Lower lobe of right lung (tissue), 2 donors: ENCODE measurements at regions not wholly inside any gene's neighbourhood (a gene's known extent, or its start where the extent isn't known, plus 50 kb on each side); places are given as distances from the start of the nearest gene placed in this dataset.
A peak's percentile ranks its signal among the peaks of the same experiment; 100 is the strongest.

ENCODE experiments used
- ATAC-seq, 2 donors: fragments of 200-7000 bp; cut with Tn5 transposase; one replicate each; pipeline ENCODE4 v1.9.1; 2020 to 2022; ENCODE audit warnings: mild to moderate bottlenecking in 2 of 2, moderate library complexity in 2 of 2
- DNase-seq: peaks from one replicate; pipeline ENCODE4 v3.0.0-alpha.2; 2020
- H3K27ac ChIP-seq: fragments of 200-600 bp; one replicate; pipeline ENCODE4 v1.8.0; 2022
- H3K27me3 ChIP-seq: fragments of 200-600 bp; one replicate; pipeline ENCODE4 v1.8.0; 2022; ENCODE audit warnings: low read depth
- H3K36me3 ChIP-seq: fragments of 200-600 bp; one replicate; pipeline ENCODE4 v1.8.0; 2022; ENCODE audit warnings: mild to moderate bottlenecking
- H3K4me1 ChIP-seq: fragments of 200-600 bp; one replicate; pipeline ENCODE4 v1.8.0; 2022
- H3K4me3 ChIP-seq: fragments of 200-600 bp; one replicate; pipeline ENCODE4 v1.8.0; 2022; ENCODE audit warnings: mild to moderate bottlenecking
- H3K9me3 ChIP-seq: fragments of 200-600 bp; one replicate; pipeline ENCODE4 v1.8.0; 2022
- intact Hi-C: fragments of 100-400 bp; cut with DNase I; formaldehyde crosslinking; loops from one replicate; pipeline ENCODE4 v1.11.0; 2022
- TF ChIP-seq, protein P1 (sequence below): fragments of 200-600 bp; IDR thresholded peaks from one replicate; pipeline ENCODE4 v1.8.0; 2022; ENCODE audit warnings: antibody characterized with exemption, mild to moderate bottlenecking
- donor health status: DM: no; HTN: yes; CAD: no; lungs with severe emphysema.

DNA sequence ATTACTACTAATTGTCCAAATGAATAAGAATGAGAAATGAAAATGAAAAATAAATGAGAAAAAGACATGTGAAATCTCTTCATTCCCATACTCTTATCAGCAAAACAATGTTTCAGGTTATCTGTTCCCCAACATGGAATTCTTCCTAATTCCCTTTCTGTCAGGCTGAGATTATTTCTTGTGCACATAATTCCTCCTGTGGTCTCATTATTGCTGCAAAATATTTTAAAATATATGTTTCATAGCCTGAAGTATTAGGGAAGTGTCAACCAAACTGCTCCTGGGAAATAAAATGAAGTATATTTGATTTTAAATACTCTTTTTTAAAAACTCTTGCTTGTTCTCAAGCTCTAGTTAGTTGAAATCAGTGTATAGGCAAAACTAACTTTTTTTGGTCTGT is 314.9 kb downstream of the USP25 start:
- DNase-seq (no peak), ATAC-seq (no peak)
- TF ChIP-seq, protein P1, sequence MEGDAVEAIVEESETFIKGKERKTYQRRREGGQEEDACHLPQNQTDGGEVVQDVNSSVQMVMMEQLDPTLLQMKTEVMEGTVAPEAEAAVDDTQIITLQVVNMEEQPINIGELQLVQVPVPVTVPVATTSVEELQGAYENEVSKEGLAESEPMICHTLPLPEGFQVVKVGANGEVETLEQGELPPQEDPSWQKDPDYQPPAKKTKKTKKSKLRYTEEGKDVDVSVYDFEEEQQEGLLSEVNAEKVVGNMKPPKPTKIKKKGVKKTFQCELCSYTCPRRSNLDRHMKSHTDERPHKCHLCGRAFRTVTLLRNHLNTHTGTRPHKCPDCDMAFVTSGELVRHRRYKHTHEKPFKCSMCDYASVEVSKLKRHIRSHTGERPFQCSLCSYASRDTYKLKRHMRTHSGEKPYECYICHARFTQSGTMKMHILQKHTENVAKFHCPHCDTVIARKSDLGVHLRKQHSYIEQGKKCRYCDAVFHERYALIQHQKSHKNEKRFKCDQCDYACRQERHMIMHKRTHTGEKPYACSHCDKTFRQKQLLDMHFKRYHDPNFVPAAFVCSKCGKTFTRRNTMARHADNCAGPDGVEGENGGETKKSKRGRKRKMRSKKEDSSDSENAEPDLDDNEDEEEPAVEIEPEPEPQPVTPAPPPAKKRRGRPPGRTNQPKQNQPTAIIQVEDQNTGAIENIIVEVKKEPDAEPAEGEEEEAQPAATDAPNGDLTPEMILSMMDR = no peak
- H3K4me3 ChIP-seq = no peak overlapping the region
- H3K27me3 ChIP-seq = no peaks in the 10 kb centered on the region
- H3K4me1 ChIP-seq = no peaks in the 10 kb centered on the region
- intact Hi-C loops = no loop called here
- H3K27ac ChIP-seq = no peak overlapping the region
- no peaks in the 10 kb centered on the region for H3K36me3 ChIP-seq
- no peaks in the 10 kb centered on the region for H3K9me3 ChIP-seq

DNA sequence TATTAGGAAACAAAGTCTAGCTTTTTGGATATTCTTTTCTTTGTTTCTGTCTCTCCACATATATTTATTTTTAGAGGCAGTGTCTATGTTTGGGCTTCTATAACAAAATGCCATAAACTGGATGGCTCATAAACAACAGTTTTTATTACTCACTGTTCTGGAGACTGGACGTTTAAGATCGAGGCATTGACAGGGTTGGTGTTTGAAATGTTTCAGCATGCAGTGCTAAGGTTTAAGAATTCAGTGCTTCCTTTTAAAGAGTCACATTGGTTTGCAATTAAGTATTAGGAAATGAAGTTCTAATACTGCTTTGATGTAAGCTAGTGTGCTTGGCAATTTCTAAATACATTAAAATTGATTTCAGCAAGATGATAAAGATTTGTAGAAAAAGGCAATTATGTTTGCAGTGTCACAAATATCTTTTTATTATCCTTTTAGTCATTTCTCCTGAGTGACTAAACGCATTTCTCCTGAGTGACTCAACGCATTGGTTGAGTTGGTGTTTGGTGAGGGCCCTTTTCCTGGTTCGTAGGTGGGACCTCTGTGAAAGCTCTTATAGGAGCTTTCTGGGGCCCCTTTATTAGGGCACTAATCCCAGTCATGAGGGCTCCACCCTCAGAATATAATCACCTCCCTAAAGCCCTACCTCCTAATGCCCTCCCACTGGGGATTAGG is 317.0 kb downstream of the USP25 start:
- DNase-seq (no peak), ATAC-seq (no peak)
- Histone ChIP-seq H3K9me3 (no peaks in the 10 kb centered on the region), H3K4me3 (no peak overlapping the region), H3K4me1 (no peaks in the 10 kb centered on the region), H3K27ac (no peak overlapping the region), H3K36me3 (no peaks in the 10 kb centered on the region), H3K27me3 (no peaks in the 10 kb centered on the region)
- intact Hi-C loops = no loop called here
- TF ChIP-seq, protein P1 = no peak

- Histone ChIP-seq H3K4me1 (no peaks in the 10 kb centered on the region), H3K27ac (no peak overlapping the region), H3K27me3 (no peaks in the 10 kb centered on the region), H3K9me3 (no peaks in the 10 kb centered on the region), H3K36me3 (no peaks in the 10 kb centered on the region), H3K4me3 (no peak overlapping the region)
- TF ChIP-seq, protein P1 = no peak
- DNase-seq = no peak
- intact Hi-C loops = no loop called here
- no peak for ATAC-seq
These were observed 318.1 kb downstream of the USP25 start for GRCh38 chr21:16047904-16048303.

DNA sequence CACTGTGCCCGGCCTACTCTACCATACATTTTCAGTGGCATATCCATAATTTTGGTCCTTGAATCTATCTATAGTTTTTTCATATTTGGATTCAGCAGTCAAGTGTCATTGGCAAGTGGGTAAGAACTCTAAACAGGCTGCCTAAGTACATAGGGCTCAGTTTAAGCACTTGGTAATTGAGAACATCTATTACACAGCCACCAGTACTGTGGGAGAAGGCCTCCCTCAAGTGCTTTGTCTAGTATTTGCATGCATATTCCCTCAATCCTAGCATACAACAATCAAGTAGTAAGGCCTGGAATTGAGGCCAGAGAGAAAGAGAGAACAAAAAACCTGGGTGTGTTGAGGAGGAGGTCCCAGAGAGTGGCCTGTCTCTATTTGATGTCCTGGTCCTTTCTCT is 325.2 kb downstream of the USP25 start:
- H3K27me3 ChIP-seq = no peaks in the 10 kb centered on the region
- no peak overlapping the region for H3K27ac ChIP-seq
- no peaks in the 10 kb centered on the region for H3K4me1 ChIP-seq
- intact Hi-C loops = no loop called here
- TF ChIP-seq, protein P1 = no peak
- DNase-seq (no peak), ATAC-seq (peak; percentile 61 to 86)
- H3K36me3 ChIP-seq = no peaks in the 10 kb centered on the region
- no peaks in the 10 kb centered on the region for H3K9me3 ChIP-seq
- no peak overlapping the region for H3K4me3 ChIP-seq

- DNase-seq = no peak
- Histone ChIP-seq H3K4me3 (no peak overlapping the region), H3K27me3 (no peaks in the 10 kb centered on the region), H3K27ac (no peak overlapping the region), H3K4me1 (no peaks in the 10 kb centered on the region), H3K36me3 (no peaks in the 10 kb centered on the region), H3K9me3 (no peaks in the 10 kb centered on the region)
- ATAC-seq = no peak
- TF ChIP-seq, protein P1 = no peak
- intact Hi-C loops = no loop called here
These were observed 329.1 kb downstream of the USP25 start for GRCh38 chr21:16058896-16059295.
